OCI-M2 (cell line): ENCODE measurements at regions not wholly inside any gene's neighbourhood (a gene's known extent, or its start where the extent isn't known, plus 50 kb on each side); places are given as distances from the start of the nearest gene placed in this dataset.
"Not testable (repeated sequence)": the region's sequence is repeated elsewhere in the genome, so short reads cannot be mapped to it uniquely, and the experiment has no call there.

Source experiments
- DNase-seq: peaks from one replicate; lab custom pipeline; 2025; ENCODE audit not compliant: unreplicated experiment; lab: John Stamatoyannopoulos, UW

GRCh38 chrX:95549552-95549951 is 1135.1 kb upstream of the DIAPH2 start:
- not testable (repeated sequence) for DNase-seq

- no peak for DNase-seq
These were observed 1099.3 kb upstream of the DIAPH2 start for GRCh38 chrX:95585321-95585720.

- no peak for DNase-seq
These were observed 1072.3 kb upstream of the DIAPH2 start for GRCh38 chrX:95612350-95612749.

GRCh38 chrX:95622200-95622599 is 1062.4 kb upstream of the DIAPH2 start:
- no peak for DNase-seq

GRCh38 chrX:95626748-95627147 is 1057.9 kb upstream of the DIAPH2 start:
- no peak for DNase-seq

- no peak for DNase-seq
These were observed 1055.8 kb upstream of the DIAPH2 start for GRCh38 chrX:95628796-95629195.

GRCh38 chrX:95629737-95630136 is 1054.9 kb upstream of the DIAPH2 start:
- DNase-seq, result no peak

GRCh38 chrX:95640226-95640625 is 1044.4 kb upstream of the DIAPH2 start:
- no peak for DNase-seq

- no peak for DNase-seq
These were observed 1038.9 kb upstream of the DIAPH2 start for GRCh38 chrX:95645738-95646137.

GRCh38 chrX:95662200-95662599 is 1022.4 kb upstream of the DIAPH2 start:
- no peak for DNase-seq

- no peak for DNase-seq
These were observed 1018.6 kb upstream of the DIAPH2 start for GRCh38 chrX:95666056-95666455.

- no peak for DNase-seq
These were observed 1009.6 kb upstream of the DIAPH2 start for GRCh38 chrX:95675011-95675410.

- no peak for DNase-seq
These were observed 1008.8 kb upstream of the DIAPH2 start for GRCh38 chrX:95675794-95676193.

- no peak for DNase-seq
These were observed 1006.0 kb upstream of the DIAPH2 start for GRCh38 chrX:95678679-95679078.

- DNase-seq, result no peak
These were observed 991.3 kb upstream of the DIAPH2 start for GRCh38 chrX:95693365-95693764.

GRCh38 chrX:95703696-95704095 is 980.9 kb upstream of the DIAPH2 start:
- no peak for DNase-seq

- DNase-seq, result no peak
These were observed 967.8 kb upstream of the DIAPH2 start for GRCh38 chrX:95716841-95717240.

- no peak for DNase-seq
These were observed 965.9 kb upstream of the DIAPH2 start for GRCh38 chrX:95718746-95719145.

- DNase-seq, result no peak
These were observed 963.6 kb upstream of the DIAPH2 start for GRCh38 chrX:95721011-95721410.

- DNase-seq, result no peak
These were observed 956.2 kb upstream of the DIAPH2 start for GRCh38 chrX:95728446-95728845.

- DNase-seq, result no peak
These were observed 955.2 kb upstream of the DIAPH2 start for GRCh38 chrX:95729401-95729800.

- DNase-seq, result no peak
These were observed 951.2 kb upstream of the DIAPH2 start for GRCh38 chrX:95733426-95733825.

GRCh38 chrX:95754411-95754810 is 930.2 kb upstream of the DIAPH2 start:
- no peak for DNase-seq

- DNase-seq, result no peak
These were observed 924.3 kb upstream of the DIAPH2 start for GRCh38 chrX:95760356-95760755.
